ENCODE measurements at regions not wholly inside any gene's neighbourhood (a gene's known extent, or its start where the extent isn't known, plus 50 kb on each side); places are given as distances from the start of the nearest gene placed in this dataset.

DNA sequence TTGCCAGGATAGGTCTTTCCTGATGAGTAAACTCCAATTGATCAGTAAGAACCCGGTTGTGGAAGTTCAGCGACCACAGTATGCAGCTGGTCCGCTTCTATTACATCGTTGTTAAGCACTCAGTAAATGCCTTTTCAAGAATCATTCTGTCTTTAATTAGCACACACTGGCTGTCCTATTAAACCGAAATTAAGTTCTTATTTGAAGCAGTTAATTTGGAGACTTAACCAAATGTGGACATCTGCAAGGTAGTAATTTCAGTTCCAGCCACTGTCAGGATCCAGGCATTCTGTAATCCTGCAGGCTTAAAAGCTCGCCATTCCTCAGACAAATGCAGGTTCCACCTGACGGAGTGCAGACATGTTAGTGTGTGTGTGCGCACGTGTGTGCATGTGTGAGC lies 254.6 kb downstream of the IRX2 start:
- no peak for DNase-seq (ENCODE audit: low read depth in 3 of 3, low spot score in 1 of 3)

GRCh38 chr5:2496126-2496525 lies 255.4 kb downstream of the IRX2 start:
- DNase-seq (ENCODE audit: low read depth in 3 of 3, low spot score in 1 of 3), result no peak

DNA sequence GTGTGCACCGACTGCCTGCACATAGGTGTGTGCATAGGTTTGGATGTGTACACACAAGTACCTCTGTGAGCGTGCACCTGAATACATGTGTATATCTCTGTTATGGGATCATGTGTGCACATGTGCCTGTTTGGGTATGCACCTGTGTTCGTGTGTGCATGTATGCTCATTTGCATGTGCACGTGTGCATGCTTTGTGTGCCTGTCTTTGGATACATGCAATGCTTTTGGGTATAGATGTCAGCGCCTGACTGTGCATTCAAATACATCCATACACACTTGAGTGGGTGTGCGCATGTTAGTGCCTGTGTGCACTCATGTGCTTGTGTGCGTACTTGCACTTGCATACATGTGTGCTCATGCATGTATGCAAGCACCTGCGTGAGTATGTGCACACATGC lies 258.1 kb downstream of the IRX2 start:
- DNase-seq (ENCODE audit: low read depth in 3 of 3, low spot score in 1 of 3), result no peak

GRCh38 chr5:2492476-2492875 lies 259.0 kb downstream of the IRX2 start:
- DNase-seq (ENCODE audit: low read depth in 3 of 3, low spot score in 1 of 3), result no peak

DNA sequence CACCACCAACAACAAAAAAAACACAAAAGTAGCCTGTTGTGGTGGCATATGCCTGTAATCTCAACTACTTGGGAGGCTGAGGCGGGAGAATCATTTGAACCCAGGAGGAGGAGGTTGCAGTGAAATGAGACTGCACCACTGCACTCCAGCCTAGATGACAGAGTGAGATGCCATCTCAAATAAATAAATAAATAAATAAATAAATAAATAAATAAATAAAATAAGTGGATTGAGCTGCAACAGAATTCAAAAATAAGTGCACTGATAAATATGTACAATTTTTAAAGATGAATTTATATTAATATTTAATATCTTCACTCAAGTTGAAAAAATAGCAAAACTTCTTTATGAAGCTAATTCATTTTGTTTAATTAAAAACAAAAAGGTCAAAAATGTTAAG lies 259.6 kb downstream of the IRX2 start:
- no peak for DNase-seq (ENCODE audit: low read depth in 3 of 3, low spot score in 1 of 3)

DNA sequence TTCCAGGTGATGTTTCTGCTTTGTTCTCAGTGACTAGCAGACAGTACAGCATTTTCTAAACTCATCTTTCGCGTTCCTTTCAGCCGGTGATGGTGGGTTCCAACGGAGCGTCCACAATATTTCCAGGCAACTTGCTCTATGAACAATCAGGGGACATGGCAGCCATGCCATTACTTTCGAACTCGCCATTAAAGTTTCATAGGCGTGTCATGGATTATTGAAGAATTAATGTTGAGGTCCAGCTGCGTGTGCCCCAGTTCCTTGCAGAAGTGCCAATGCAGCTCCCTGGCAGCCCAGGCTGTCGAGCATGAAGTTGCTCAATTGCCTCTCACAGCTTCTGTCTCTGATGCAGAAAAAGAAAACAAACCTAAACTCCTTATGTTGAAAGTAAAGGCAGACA lies 262.2 kb downstream of the IRX2 start:
- DNase-seq (ENCODE audit: low read depth in 3 of 3, low spot score in 1 of 3), result no peak

GRCh38 chr5:2488593-2488992 lies 262.9 kb downstream of the IRX2 start:
- DNase-seq (ENCODE audit: low read depth in 3 of 3, low spot score in 1 of 3), result no peak

GRCh38 chr5:2487152-2487763 lies 264.2 kb downstream of the IRX2 start:
- no peak for DNase-seq (ENCODE audit: low read depth in 3 of 3, low spot score in 1 of 3)

DNA sequence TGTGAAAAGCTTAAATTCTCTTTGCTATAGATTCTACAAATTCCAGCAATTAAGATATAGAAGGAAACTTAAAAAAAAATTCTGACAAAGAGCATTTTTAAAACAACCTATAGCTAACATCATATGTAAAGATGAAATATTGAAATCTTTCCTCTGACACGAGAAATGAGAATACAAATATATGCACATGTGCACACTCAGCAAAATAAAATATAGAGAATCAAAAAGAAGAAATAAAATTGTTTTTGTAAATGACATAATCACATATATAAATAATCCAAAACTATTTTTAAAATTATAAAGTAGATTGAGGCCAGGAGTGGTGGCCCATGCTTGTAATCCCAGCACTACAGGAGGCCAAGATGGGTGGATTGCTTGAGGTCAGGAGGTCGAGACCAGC lies 265.1 kb downstream of the IRX2 start:
- DNase-seq (ENCODE audit: low read depth in 3 of 3, low spot score in 1 of 3), result no peak

DNA sequence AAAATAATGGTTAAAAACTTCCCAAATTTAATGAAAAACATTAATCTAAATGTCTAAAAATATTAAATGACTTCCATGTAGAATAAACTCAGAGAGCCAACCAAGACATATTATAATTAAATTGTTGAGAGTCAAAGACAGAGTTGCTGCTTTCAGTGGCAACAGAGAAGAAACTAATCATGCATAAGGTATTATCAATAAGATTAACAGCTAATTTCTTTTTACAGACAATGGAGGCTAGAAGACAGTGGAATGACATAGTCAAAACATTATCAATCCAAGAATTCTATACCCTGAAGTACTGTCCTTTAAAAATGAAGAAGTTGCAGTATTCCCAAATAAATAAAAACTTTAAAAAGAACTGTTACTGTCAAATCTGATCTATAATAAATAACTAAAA lies 268.7 kb downstream of the IRX2 start:
- no peak for DNase-seq (ENCODE audit: low read depth in 3 of 3, low spot score in 1 of 3)

DNA sequence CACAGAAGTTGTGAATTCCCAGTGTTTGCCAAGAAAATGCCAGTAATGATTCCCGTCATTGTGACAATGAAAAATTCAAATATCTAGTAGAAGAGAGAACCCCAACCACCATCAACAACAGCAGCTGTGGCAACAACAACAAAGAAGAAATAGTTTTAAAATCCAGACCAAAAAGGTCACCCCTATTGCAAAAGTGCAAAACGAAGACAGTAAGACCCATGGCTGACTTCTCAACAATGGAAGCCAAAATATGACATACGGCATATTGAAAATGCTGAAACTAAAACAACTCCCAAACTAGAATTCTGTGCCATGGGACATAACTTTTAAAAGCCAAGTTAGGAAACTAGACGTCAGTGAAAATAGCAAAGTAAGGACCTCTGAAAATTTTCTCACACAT lies 270.6 kb downstream of the IRX2 start:
- DNase-seq (ENCODE audit: low read depth in 3 of 3, low spot score in 1 of 3), result no peak

DNA sequence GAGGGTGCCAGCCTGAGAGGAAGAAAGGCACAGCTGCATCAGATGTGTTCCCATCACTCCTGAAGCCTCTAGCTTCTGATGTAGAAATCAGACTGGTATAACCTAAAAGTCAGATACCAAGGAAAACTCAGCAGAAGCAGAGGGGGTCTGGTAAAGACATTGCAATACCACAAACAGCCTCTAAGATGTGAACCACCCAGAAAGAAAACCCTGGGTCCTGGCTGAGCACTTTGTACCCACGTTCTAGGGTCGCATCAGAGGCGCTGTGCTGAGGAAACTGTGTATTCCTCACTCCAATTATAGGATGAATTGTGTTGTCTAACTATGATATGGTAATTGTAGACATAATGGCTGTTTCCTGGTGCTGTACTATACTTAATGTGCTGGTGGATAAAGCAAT lies 275.6 kb downstream of the IRX2 start:
- DNase-seq (ENCODE audit: low read depth in 3 of 3, low spot score in 1 of 3), result no peak

DNA sequence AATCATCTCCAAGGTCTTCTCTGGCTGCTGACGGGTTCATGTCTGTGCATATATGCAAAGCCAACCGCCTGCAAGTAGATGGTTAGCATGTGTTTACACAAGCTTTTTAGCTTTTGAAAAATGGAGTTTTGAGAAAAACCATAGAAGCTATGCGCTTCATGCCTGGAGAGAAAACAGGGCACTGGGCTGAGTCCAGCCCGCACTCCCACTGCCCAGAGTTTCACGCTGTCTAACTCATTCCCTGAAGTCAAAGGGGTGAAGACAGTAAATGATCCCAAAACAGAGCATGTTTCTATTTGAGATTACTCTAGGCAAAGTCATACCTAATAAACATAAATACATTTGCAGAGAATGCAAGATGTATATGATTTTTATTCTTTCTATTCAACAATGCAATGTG lies 278.8 kb downstream of the IRX2 start:
- DNase-seq (ENCODE audit: low read depth in 3 of 3, low spot score in 1 of 3), result no peak

DNA sequence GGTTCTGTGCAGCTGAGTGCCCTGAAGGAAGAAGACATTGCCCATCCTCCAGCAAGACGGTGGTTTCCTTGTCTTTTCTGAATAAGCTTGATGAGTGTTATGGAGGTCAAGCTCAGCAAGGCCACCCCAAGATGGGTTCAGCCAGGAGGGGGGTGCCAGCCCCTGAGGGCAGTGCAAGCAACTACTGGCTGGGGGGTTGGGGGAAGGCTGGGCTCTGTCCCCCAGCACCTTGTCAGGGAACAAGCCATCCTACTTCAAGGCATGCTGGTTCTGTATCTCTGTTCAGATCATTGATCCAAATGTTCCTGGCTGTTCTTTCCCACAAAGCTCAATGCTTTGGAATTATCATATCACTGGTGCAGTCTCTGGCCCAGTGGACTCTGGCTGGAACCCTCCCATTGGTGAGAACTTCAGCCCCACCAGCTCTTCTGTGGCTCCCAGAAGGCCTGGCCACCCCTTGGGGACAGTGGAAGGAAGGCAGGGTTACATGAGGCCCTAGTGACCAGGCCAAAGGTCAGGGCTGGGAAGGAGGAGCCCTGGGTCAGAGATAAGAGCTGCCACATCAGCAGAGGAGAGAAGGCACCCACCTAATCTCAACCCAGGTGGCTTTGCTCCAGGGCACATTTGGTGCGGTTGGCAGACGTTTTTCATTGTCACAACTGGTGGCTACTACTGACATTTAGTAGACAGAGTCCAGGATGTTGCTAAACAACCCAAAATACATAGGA lies 280.2 kb downstream of the IRX2 start:
- no peak for DNase-seq (ENCODE audit: low read depth in 3 of 3, low spot score in 1 of 3)

DNA sequence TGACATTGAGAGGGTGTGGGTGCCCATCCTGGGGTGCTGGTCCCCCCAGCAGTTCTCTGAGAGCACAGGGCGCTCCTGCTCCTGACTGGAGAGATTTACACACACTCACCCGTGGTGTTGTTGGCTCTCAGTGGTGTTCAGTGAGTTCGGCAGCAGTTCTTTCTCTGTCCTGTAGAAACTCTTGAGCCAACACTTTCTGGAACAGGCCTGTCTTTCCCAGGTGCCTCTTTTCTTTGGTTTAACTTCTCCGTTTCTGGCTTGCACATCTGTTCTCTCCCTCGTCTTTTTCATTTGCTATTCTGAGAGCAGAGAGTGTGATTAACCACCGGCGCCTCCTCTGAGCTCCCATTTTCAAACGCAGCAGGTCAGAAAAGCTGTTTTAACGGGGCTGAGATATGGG lies 284.5 kb downstream of the IRX2 start:
- DNase-seq (ENCODE audit: low read depth in 3 of 3, low spot score in 1 of 3), result no peak

DNA sequence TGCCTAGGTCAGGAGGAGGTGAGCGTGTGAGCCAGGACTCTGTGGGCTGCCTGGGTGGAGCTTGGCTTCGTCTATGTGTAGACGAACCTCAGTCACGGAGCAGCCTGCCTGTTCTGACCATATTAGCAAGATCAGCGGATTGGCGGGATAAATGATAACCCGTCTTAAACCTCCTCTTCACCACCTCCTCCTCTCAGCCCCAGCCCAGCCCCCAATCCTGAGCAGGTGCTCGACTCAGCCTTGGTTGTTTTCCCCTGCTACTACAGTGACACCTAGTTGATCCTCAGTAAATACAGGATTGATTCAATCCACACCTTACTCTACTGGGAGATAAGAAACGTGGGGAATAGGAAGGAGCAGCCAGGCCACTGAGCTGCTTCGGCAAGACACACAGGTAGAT lies 286.1 kb downstream of the IRX2 start:
- no peak for DNase-seq (ENCODE audit: low read depth in 3 of 3, low spot score in 1 of 3)

DNA sequence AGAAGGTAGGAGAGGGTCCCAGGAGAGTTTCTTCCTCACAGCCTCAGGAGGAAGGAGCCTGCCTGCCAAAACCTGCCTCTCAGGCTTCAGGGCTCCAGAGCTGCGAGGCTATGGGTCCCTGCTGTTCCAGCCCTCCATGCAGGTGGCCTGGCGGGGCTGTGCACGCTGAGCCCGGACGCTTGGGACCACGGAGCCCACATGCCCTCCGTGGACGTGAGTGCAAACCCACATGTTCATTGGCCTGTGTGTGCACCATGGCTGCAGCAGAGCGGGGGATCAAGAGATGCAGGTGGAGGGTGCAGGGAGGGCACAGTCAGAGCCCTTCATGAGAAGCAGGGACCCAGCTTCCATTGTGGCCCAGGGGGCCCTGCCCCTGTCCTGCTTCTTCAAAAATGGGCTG lies 287.3 kb downstream of the IRX2 start:
- DNase-seq (ENCODE audit: low read depth in 3 of 3, low spot score in 1 of 3), result no peak

DNA sequence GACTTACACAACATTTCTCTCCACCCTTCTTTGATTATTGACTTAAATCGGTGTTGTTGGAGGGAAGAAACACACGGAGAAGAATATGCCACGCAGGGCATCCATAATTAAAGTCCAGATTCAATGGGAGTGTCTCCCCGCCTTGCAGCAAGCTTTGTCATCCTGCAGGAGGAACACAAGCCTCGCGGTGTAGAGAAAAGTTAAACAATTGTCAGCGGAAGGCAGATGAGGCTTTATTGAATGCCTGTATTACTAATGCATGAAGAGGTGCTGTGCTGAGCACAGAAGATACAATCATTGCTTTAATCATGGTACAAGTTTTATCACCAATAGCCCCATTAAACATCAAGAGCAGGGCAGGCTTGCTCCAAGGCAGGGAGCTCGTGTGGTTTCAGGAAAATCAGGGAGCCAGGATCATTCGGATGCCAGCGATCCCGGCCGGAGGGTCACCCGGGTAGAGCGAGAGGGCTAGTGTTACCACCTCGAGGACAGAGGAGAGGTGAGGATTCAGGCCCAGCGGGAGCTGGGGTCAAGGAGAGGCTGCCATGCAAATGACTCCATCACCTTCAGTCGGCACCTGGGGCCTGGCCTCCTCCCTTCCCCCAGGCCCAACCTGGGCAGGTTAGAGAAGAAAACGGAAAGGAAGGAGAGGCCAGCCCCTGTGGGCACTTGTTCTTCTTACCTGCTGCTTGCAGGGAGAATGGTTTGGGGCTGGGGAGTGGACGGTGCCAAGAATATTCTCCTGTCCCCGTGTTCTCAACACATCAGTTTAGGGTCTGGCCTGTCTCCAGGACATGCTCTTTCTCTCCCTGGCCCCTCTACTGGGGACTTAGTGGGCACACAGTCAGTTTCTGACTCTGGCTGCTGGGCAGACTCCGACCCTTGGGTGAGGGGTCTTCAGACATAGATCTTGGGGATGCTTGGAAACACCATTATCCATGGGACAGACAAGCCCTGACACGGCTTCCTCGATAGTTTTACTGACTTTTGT lies 289.5 kb downstream of the IRX2 start:
- no peak for DNase-seq (ENCODE audit: low read depth in 3 of 3, low spot score in 1 of 3)

- DNase-seq (ENCODE audit: low read depth in 3 of 3, low spot score in 1 of 3), result no peak
Observed at GRCh38 chr5:2460098-2460497, 291.4 kb downstream of the IRX2 start.

DNA sequence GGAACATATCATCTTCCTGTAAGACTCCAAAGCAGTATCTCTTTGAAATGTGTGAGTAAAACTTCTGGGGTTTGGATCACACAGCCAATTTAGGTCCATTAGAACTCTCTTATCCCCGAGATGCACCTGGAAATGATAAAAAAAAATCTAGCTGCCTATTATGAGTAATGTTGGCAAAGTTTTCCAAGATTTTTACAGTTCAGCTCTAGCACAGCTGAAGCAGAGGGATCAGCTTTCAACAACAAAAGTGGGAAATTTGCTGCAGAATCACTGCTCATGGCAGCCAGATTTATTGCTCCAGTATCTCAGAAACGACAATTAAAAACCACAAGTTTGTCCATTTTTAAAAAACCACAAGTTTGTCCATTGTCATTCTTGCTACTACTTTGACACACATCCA lies 292.2 kb downstream of the IRX2 start:
- no peak for DNase-seq (ENCODE audit: low read depth in 3 of 3, low spot score in 1 of 3)

GRCh38 chr5:2455878-2456277 lies 295.6 kb downstream of the IRX2 start:
- no peak for DNase-seq (ENCODE audit: low read depth in 3 of 3, low spot score in 1 of 3)

GRCh38 chr5:2454876-2455275 lies 296.6 kb downstream of the IRX2 start:
- DNase-seq (ENCODE audit: low read depth in 3 of 3, low spot score in 1 of 3), result no peak

Data from stimulated activated CD4-positive, alpha-beta T cell treated with anti-CD3 and anti-CD28 coated beads, TNF-alpha, amount 100 ng/mL, for 1 hour (primary cell).